ENCODE measurements at regions not wholly inside any gene's neighbourhood (a gene's known extent, or its start where the extent isn't known, plus 50 kb on each side); places are given as distances from the start of the nearest gene placed in this dataset.

DNA sequence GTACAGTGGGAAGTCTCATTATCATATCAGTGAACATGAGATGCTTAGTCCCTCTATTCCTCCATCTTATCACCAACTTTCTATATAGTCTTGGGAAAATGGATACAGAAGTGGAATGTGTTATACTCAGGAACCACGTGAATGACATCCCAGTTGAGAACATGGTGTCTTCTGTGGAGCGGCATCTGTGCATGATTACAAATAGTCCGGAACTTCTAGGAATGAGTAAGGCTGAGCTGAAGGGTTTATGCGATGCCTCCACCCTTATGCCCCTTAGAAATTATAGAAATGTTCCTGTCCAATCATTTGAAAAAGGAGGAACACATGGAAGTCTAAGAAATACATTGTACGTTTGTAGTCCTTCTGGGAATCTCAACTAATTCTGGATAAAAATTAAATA lies 64.8 kb upstream of the TMEM108 start:
- H3K4me2 ChIP-seq (ENCODE audit: low read depth, low read length, poor library complexity, severe bottlenecking) = no peak overlapping the region
- no peaks in the 10 kb centered on the region for H3K9me2 ChIP-seq (replicated peaks; ENCODE audit: insufficient read depth, low read length)
- no peak for DNase-seq
- H3K9me3 ChIP-seq (ENCODE audit: low read length) = no peaks in the 10 kb centered on the region
- no peak overlapping the region for H2AFZ ChIP-seq (ENCODE audit: low read length)
- no peak overlapping the region for H3K4me3 ChIP-seq (ENCODE audit: low read length)
- H3K36me3 ChIP-seq (ENCODE audit: insufficient read depth, low read length) = no peaks in the 10 kb centered on the region
- no peak overlapping the region for H3K9ac ChIP-seq (ENCODE audit: low read length)
- H3K27me3 ChIP-seq (ENCODE audit: low read length) = no peaks in the 10 kb centered on the region
- no peak overlapping the region for H3K27ac ChIP-seq (ENCODE audit: low read length)
- H3K4me1 ChIP-seq (ENCODE audit: low read length) = no peaks in the 10 kb centered on the region
- H3K79me2 ChIP-seq (ENCODE audit: low read length) = no peaks in the 10 kb centered on the region
- H4K20me1 ChIP-seq (ENCODE audit: insufficient read depth, low read depth, low read length) = no peaks in the 10 kb centered on the region

GRCh38 chr3:132972333-132972732 lies 65.9 kb upstream of the TMEM108 start:
- Histone ChIP-seq H3K9ac (ENCODE audit: low read length) (no peak overlapping the region), H3K9me2 (replicated peaks; ENCODE audit: insufficient read depth, low read length) (no peaks in the 10 kb centered on the region), H3K36me3 (ENCODE audit: insufficient read depth, low read length) (no peaks in the 10 kb centered on the region)

GRCh38 chr3:132966374-132966773 lies 71.8 kb upstream of the TMEM108 start:
- no peak overlapping the region for H3K27ac ChIP-seq (ENCODE audit: low read length)
- H3K79me2 ChIP-seq (ENCODE audit: low read length) = no peaks in the 10 kb centered on the region
- H3K36me3 ChIP-seq (ENCODE audit: insufficient read depth, low read length) = no peaks in the 10 kb centered on the region
- H2AFZ ChIP-seq (ENCODE audit: low read length) = no peak overlapping the region
- H3K9ac ChIP-seq (ENCODE audit: low read length) = no peak overlapping the region
- no peaks in the 10 kb centered on the region for H3K9me3 ChIP-seq (ENCODE audit: low read length)
- H4K20me1 ChIP-seq (ENCODE audit: insufficient read depth, low read depth, low read length) = no peaks in the 10 kb centered on the region
- H3K4me2 ChIP-seq (ENCODE audit: low read depth, low read length, poor library complexity, severe bottlenecking) = no peak overlapping the region
- H3K4me1 ChIP-seq (ENCODE audit: low read length) = no peaks in the 10 kb centered on the region
- H3K4me3 ChIP-seq (ENCODE audit: low read length) = no peak overlapping the region
- DNase-seq = no peak
- no peaks in the 10 kb centered on the region for H3K9me2 ChIP-seq (replicated peaks; ENCODE audit: insufficient read depth, low read length)
- no peaks in the 10 kb centered on the region for H3K27me3 ChIP-seq (ENCODE audit: low read length)

More at GRCh38 chr3:132972333-132972732, 65.9 kb upstream of the TMEM108 start:
- H2AFZ ChIP-seq (ENCODE audit: low read length) = no peak overlapping the region
- no peaks in the 10 kb centered on the region for H4K20me1 ChIP-seq (ENCODE audit: insufficient read depth, low read depth, low read length)
- no peaks in the 10 kb centered on the region for H3K79me2 ChIP-seq (ENCODE audit: low read length)
- H3K27ac ChIP-seq (ENCODE audit: low read length) = no peak overlapping the region
- H3K4me2 ChIP-seq (ENCODE audit: low read depth, low read length, poor library complexity, severe bottlenecking) = no peak overlapping the region
- H3K4me3 ChIP-seq (ENCODE audit: low read length) = no peak overlapping the region
- no peak for DNase-seq
- H3K27me3 ChIP-seq (ENCODE audit: low read length) = no peaks in the 10 kb centered on the region
- no peaks in the 10 kb centered on the region for H3K9me3 ChIP-seq (ENCODE audit: low read length)
- no peaks in the 10 kb centered on the region for H3K4me1 ChIP-seq (ENCODE audit: low read length)

DNA sequence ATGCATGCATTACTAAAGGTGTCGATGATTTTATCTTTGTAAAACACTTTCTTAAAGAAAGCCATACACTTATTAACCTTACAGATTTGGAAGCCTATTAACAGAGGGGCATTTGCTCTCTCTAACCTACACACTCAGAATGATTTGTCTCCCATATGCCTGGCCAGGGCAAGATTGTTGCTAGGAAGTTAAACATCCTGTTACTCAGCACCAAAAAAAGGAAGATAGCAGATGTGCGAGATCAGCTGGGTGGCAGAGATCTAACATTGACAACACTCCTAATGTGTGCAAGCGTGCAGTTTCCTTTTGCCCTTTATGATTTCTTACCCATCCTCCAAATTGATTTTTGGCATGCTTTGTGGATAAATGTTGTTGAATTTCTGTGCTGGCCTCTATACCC lies 73.9 kb upstream of the TMEM108 start:
- Histone ChIP-seq H3K36me3 (ENCODE audit: insufficient read depth, low read length) (no peaks in the 10 kb centered on the region), H3K79me2 (ENCODE audit: low read length) (no peaks in the 10 kb centered on the region), H4K20me1 (ENCODE audit: insufficient read depth, low read depth, low read length) (no peaks in the 10 kb centered on the region), H3K9ac (ENCODE audit: low read length) (no peak overlapping the region), H3K27me3 (ENCODE audit: low read length) (no peaks in the 10 kb centered on the region), H3K4me2 (ENCODE audit: low read depth, low read length, poor library complexity, severe bottlenecking) (no peak overlapping the region), H3K9me3 (ENCODE audit: low read length) (no peaks in the 10 kb centered on the region), H3K9me2 (replicated peaks; ENCODE audit: insufficient read depth, low read length) (no peaks in the 10 kb centered on the region), H3K27ac (ENCODE audit: low read length) (no peak overlapping the region), H2AFZ (ENCODE audit: low read length) (no peak overlapping the region), H3K4me3 (ENCODE audit: low read length) (no peak overlapping the region), H3K4me1 (ENCODE audit: low read length) (no peaks in the 10 kb centered on the region)
- DNase-seq = no peak

DNA sequence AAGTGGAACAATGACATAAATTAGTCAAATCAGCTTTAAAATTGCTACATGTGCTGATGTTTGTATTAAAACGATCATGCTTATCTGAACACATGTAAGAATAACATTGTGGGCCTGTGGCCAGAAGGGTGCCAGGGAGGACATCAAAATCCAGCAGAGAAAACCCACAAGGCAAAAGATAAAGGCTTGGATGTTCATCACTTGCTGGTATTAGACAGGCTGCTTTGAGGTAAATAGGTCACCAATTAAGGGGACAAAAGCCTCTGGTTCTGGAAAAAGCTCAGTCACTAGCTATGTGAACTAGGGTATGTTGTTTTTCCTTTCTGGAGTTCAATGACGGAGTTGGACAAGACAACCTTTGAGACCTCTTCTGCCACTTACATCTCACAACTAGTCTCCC lies 74.4 kb upstream of the TMEM108 start:
- H3K9ac ChIP-seq (ENCODE audit: low read length) = no peak overlapping the region
- H2AFZ ChIP-seq (ENCODE audit: low read length) = no peak overlapping the region

GRCh38 chr3:132961991-132962390 lies 76.2 kb upstream of the TMEM108 start:
- Histone ChIP-seq H3K27ac (ENCODE audit: low read length) (no peak overlapping the region), H3K79me2 (ENCODE audit: low read length) (no peaks in the 10 kb centered on the region), H2AFZ (ENCODE audit: low read length) (no peak overlapping the region), H3K9me2 (replicated peaks; ENCODE audit: insufficient read depth, low read length) (no peaks in the 10 kb centered on the region), H3K27me3 (ENCODE audit: low read length) (no peaks in the 10 kb centered on the region), H3K4me3 (ENCODE audit: low read length) (no peak overlapping the region), H3K4me2 (ENCODE audit: low read depth, low read length, poor library complexity, severe bottlenecking) (no peak overlapping the region), H3K9ac (ENCODE audit: low read length) (no peak overlapping the region), H3K9me3 (ENCODE audit: low read length) (no peaks in the 10 kb centered on the region), H4K20me1 (ENCODE audit: insufficient read depth, low read depth, low read length) (no peaks in the 10 kb centered on the region), H3K36me3 (ENCODE audit: insufficient read depth, low read length) (no peaks in the 10 kb centered on the region), H3K4me1 (ENCODE audit: low read length) (no peaks in the 10 kb centered on the region)
- DNase-seq = no peak

More for the DNA sequence above, 74.4 kb upstream of the TMEM108 start:
- Histone ChIP-seq H3K4me2 (ENCODE audit: low read depth, low read length, poor library complexity, severe bottlenecking) (no peak overlapping the region), H3K9me3 (ENCODE audit: low read length) (no peaks in the 10 kb centered on the region), H3K4me1 (ENCODE audit: low read length) (no peaks in the 10 kb centered on the region), H3K79me2 (ENCODE audit: low read length) (no peaks in the 10 kb centered on the region), H3K36me3 (ENCODE audit: insufficient read depth, low read length) (no peaks in the 10 kb centered on the region), H3K27ac (ENCODE audit: low read length) (no peak overlapping the region), H3K9me2 (replicated peaks; ENCODE audit: insufficient read depth, low read length) (no peaks in the 10 kb centered on the region), H3K27me3 (ENCODE audit: low read length) (no peaks in the 10 kb centered on the region), H4K20me1 (ENCODE audit: insufficient read depth, low read depth, low read length) (no peaks in the 10 kb centered on the region), H3K4me3 (ENCODE audit: low read length) (no peak overlapping the region)
- no peak for DNase-seq

DNA sequence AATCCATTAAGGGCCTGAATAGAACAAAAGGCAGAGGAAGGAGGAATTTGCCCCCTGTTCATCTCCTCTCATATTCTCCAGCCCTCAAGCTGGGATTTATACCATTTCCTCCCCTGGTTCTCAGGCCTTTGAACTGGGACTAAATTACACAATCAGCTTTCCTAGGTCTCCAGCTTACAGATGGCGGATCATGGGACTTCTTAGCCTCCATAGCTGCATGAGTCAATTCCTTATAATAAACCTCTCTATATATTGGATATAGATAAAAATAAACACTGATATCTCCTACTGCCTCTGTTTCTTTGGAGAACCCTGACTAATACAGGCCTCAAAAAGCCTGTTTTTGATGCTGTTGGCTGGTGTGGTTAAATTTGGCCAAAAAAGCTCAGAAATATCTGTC lies 84.5 kb upstream of the TMEM108 start:
- DNase-seq = no peak
- no peak overlapping the region for H3K4me2 ChIP-seq (ENCODE audit: low read depth, low read length, poor library complexity, severe bottlenecking)
- no peak overlapping the region for H3K4me3 ChIP-seq (ENCODE audit: low read length)
- no peak overlapping the region for H3K27ac ChIP-seq (ENCODE audit: low read length)
- no peaks in the 10 kb centered on the region for H3K36me3 ChIP-seq (ENCODE audit: insufficient read depth, low read length)
- H3K4me1 ChIP-seq (ENCODE audit: low read length) = no peaks in the 10 kb centered on the region
- H3K9ac ChIP-seq (ENCODE audit: low read length) = no peak overlapping the region
- no peak overlapping the region for H2AFZ ChIP-seq (ENCODE audit: low read length)
- H3K9me3 ChIP-seq (ENCODE audit: low read length) = no peaks in the 10 kb centered on the region
- no peaks in the 10 kb centered on the region for H3K9me2 ChIP-seq (replicated peaks; ENCODE audit: insufficient read depth, low read length)
- no peaks in the 10 kb centered on the region for H3K27me3 ChIP-seq (ENCODE audit: low read length)
- no peaks in the 10 kb centered on the region for H4K20me1 ChIP-seq (ENCODE audit: insufficient read depth, low read depth, low read length)
- H3K79me2 ChIP-seq (ENCODE audit: low read length) = no peaks in the 10 kb centered on the region

DNA sequence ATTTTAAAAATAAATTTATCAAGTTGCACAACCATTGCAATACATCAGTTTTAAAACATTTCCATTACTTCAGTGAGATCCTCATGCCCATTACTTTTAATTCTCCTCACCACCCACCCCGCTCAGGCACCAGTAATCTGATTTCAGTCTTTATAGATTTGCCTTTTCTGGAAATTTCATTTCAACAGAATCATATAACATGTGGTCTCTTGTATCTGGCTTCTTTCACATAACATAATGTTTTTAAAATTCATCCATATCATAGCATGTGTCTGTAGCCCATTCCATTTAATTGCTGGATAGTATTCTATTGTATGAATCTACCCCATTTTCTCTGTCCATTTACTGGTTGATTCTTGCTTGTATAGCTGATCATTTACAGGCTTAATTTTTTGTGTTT lies 110.3 kb upstream of the TMEM108 start:
- Histone ChIP-seq H2AFZ (ENCODE audit: low read length) (no peak overlapping the region), H3K4me3 (ENCODE audit: low read length) (no peak overlapping the region), H3K9ac (ENCODE audit: low read length) (no peak overlapping the region), H3K27ac (ENCODE audit: low read length) (no peak overlapping the region), H3K4me1 (ENCODE audit: low read length) (no peaks in the 10 kb centered on the region), H3K9me2 (replicated peaks; ENCODE audit: insufficient read depth, low read length) (no peaks in the 10 kb centered on the region), H3K4me2 (ENCODE audit: low read depth, low read length, poor library complexity, severe bottlenecking) (no peak overlapping the region), H3K27me3 (ENCODE audit: low read length) (no peaks in the 10 kb centered on the region), H3K79me2 (ENCODE audit: low read length) (no peaks in the 10 kb centered on the region), H3K9me3 (ENCODE audit: low read length) (no peaks in the 10 kb centered on the region), H3K36me3 (ENCODE audit: insufficient read depth, low read length) (no peaks in the 10 kb centered on the region), H4K20me1 (ENCODE audit: insufficient read depth, low read depth, low read length) (no peaks in the 10 kb centered on the region)
- DNase-seq = no peak

GRCh38 chr3:132926098-132926497 lies 112.1 kb upstream of the TMEM108 start:
- no peak overlapping the region for H3K4me2 ChIP-seq (ENCODE audit: low read depth, low read length, poor library complexity, severe bottlenecking)
- no peak overlapping the region for H3K27ac ChIP-seq (ENCODE audit: low read length)
- no peaks in the 10 kb centered on the region for H3K9me3 ChIP-seq (ENCODE audit: low read length)
- no peaks in the 10 kb centered on the region for H3K4me1 ChIP-seq (ENCODE audit: low read length)
- no peaks in the 10 kb centered on the region for H4K20me1 ChIP-seq (ENCODE audit: insufficient read depth, low read depth, low read length)
- H3K4me3 ChIP-seq (ENCODE audit: low read length) = no peak overlapping the region
- H3K9ac ChIP-seq (ENCODE audit: low read length) = no peak overlapping the region
- H3K9me2 ChIP-seq (replicated peaks; ENCODE audit: insufficient read depth, low read length) = no peaks in the 10 kb centered on the region
- DNase-seq = no peak
- no peaks in the 10 kb centered on the region for H3K36me3 ChIP-seq (ENCODE audit: insufficient read depth, low read length)
- no peaks in the 10 kb centered on the region for H3K79me2 ChIP-seq (ENCODE audit: low read length)
- H2AFZ ChIP-seq (ENCODE audit: low read length) = no peak overlapping the region
- no peaks in the 10 kb centered on the region for H3K27me3 ChIP-seq (ENCODE audit: low read length)
